IMR-90 (cell line): ENCODE measurements at regions not wholly inside any gene's neighbourhood (a gene's known extent, or its start where the extent isn't known, plus 50 kb on each side); places are given as distances from the start of the nearest gene placed in this dataset.

Experiments
- ATAC-seq: fragments of 200-7000 bp; cut with Tn5 transposase; 2 replicates; pipeline ENCODE4 v1.9.1; 2020; ENCODE audit warnings: low read depth, mild to moderate bottlenecking, moderate library complexity
- BruUV-seq: library from RNA; stranded (reverse); fragments of 400-500 nt; replicated peaks from 2 replicates; lab custom pipeline; 2021; lab: Mats Ljungman, UMichigan
- CTCF ChIA-PET: fragments of 300-600 bp; formaldehyde crosslinking; extraction: SDS; loops from one replicate; lab custom pipeline; 2021; ENCODE audit warnings: antibody characterized with exemption; lab: Yijun Ruan, JAX
- POLR2A ChIA-PET: fragments of 300-600 bp; sonication (Branson Sonifier 250); formaldehyde crosslinking; loops from one replicate; lab custom pipeline; 2022; ENCODE audit warnings: antibody characterized with exemption; ENCODE audit not compliant: unreplicated experiment; lab: Charles Lee
- DNase-seq: peaks from one replicate; pipeline ENCODE4 v3.0.0; 2013
- H2AFZ ChIP-seq: replicated peaks from 2 replicates; pipeline ENCODE3; 2013; ENCODE audit warnings: low read length, mild to moderate bottlenecking; ENCODE audit not compliant: poor library complexity
- H2AK5ac ChIP-seq: 2 replicates; pipeline ENCODE4 v1.6.1; 2013; ENCODE audit warnings: low read depth, low read length, inconsistent platforms
- H2AK9ac ChIP-seq: replicated peaks from 2 replicates; pipeline ENCODE3; 2013; ENCODE audit warnings: mild to moderate bottlenecking, low read depth, low read length, moderate library complexity; ENCODE audit not compliant: poor library complexity
- H2BK120ac ChIP-seq: 2 replicates; pipeline ENCODE4 v1.6.1; 2013; ENCODE audit warnings: low read depth, low read length, inconsistent platforms
- H2BK15ac ChIP-seq: 3 replicates; pipeline ENCODE4 v1.6.1; 2013; ENCODE audit warnings: low read depth, low read length, inconsistent platforms
- H2BK20ac ChIP-seq: 2 replicates; pipeline ENCODE4 v1.6.1; 2013; ENCODE audit warnings: low read depth, mild to moderate bottlenecking, inconsistent platforms, low read length, moderate library complexity
- H2BK5ac ChIP-seq: 2 replicates; pipeline ENCODE4 v1.6.1; 2013; ENCODE audit warnings: mild to moderate bottlenecking, low read depth, low read length, inconsistent platforms; ENCODE audit not compliant: poor library complexity, severe bottlenecking
- H3K14ac ChIP-seq: replicated peaks from 2 replicates; pipeline ENCODE4 v1.6.1; 2013; ENCODE audit warnings: low read depth, low read length, inconsistent platforms
- H3K18ac ChIP-seq: 2 replicates; pipeline ENCODE4 v1.6.1; 2013; ENCODE audit warnings: low read depth, low read length, control low read depth
- H3K23ac ChIP-seq: 2 replicates; pipeline ENCODE4 v1.6.1; 2013; ENCODE audit warnings: low read depth, low read length, inconsistent platforms
- H3K27ac ChIP-seq: 2 replicates; pipeline ENCODE4 v1.5.1; 2013; ENCODE audit warnings: mild to moderate bottlenecking, control low read depth, low read length; ENCODE audit not compliant: insufficient read depth
- H3K27me3 ChIP-seq: 2 replicates; pipeline ENCODE4 v1.6.1; 2013; ENCODE audit warnings: low read length; ENCODE audit not compliant: control insufficient read depth, insufficient read depth
- H3K36me3 ChIP-seq: 2 replicates; pipeline ENCODE4 v1.6.1; 2013; ENCODE audit warnings: low read length, mixed read lengths; ENCODE audit not compliant: control insufficient read depth, insufficient read depth
- H3K4ac ChIP-seq: 2 replicates; pipeline ENCODE4 v1.6.1; 2013; ENCODE audit warnings: low read depth, low read length, inconsistent platforms
- H3K4me1 ChIP-seq: 2 replicates; pipeline ENCODE4 v1.6.1; 2013; ENCODE audit warnings: low read length, mixed read lengths; ENCODE audit not compliant: control insufficient read depth, insufficient read depth
- H3K4me2 ChIP-seq: 2 replicates; pipeline ENCODE4 v1.6.1; 2013; ENCODE audit warnings: low read depth, mild to moderate bottlenecking, control low read depth, low read length, moderate library complexity
- H3K4me3 ChIP-seq: 2 replicates; pipeline ENCODE4 v1.5.1; 2013; ENCODE audit warnings: low read depth, mild to moderate bottlenecking, control low read depth, low read length, moderate library complexity; ENCODE audit not compliant: insufficient read depth
- H3K56ac ChIP-seq: 2 replicates; pipeline ENCODE4 v1.6.1; 2013; ENCODE audit warnings: low read length, inconsistent platforms; ENCODE audit not compliant: insufficient read depth; ENCODE audit errors: extremely low read depth
- H3K79me1 ChIP-seq, 2 experiments: 2 replicates each; pipeline ENCODE4 v1.6.1; 2013; ENCODE audit warnings: low read length in 2 of 2, inconsistent platforms in 1 of 2, low read depth in 1 of 2
- H3K9ac ChIP-seq: 2 replicates; pipeline ENCODE4 v1.6.1; 2013; ENCODE audit warnings: low read depth, low read length, control low read depth
- H3K9me1 ChIP-seq: 2 replicates; pipeline ENCODE4 v1.6.1; 2013; ENCODE audit warnings: low read length, inconsistent platforms; ENCODE audit not compliant: insufficient read depth
- H3K9me3 ChIP-seq: 2 replicates; pipeline ENCODE4 v1.6.1; 2013; ENCODE audit warnings: low read length; ENCODE audit not compliant: control insufficient read depth, insufficient read depth
- H4K20me1 ChIP-seq: 2 replicates; pipeline ENCODE4 v1.6.1; 2013; ENCODE audit warnings: low read length, inconsistent platforms; ENCODE audit not compliant: insufficient read depth
- H4K5ac ChIP-seq: 2 replicates; pipeline ENCODE4 v1.6.1; 2013; ENCODE audit warnings: mild to moderate bottlenecking, low read depth, low read length, control low read depth
- H4K8ac ChIP-seq, 2 experiments: 2 replicates each; pipeline ENCODE4 v1.6.1; 2013; ENCODE audit warnings: low read depth in 2 of 2, low read length in 2 of 2, control low read depth in 1 of 2, inconsistent platforms in 1 of 2
- H4K91ac ChIP-seq: 2 replicates; pipeline ENCODE4 v1.6.1; 2013; ENCODE audit warnings: low read depth, low read length, inconsistent platforms; ENCODE audit not compliant: insufficient read depth
- CHD1 ChIP-seq: IDR thresholded peaks from 2 replicates; pipeline ENCODE4 v1.6.1; 2012; ENCODE audit warnings: low read depth, low read length, improper control_type of control experiment
- CTCF ChIP-seq: conservative IDR thresholded peaks from 2 replicates; pipeline ENCODE4 v1.5.1; 2012; ENCODE audit warnings: mild to moderate bottlenecking, low read depth, low read length, improper control_type of control experiment
- ELK1 ChIP-seq: fragments of 150-350 bp; IDR thresholded peaks from 2 replicates; pipeline ENCODE4 v1.6.1; 2016; ENCODE audit warnings: low read depth, mild to moderate bottlenecking, low read length, moderate library complexity, borderline replicate concordance
- FOS ChIP-seq: fragments of 150-350 bp; IDR thresholded peaks from 2 replicates; pipeline ENCODE4 v1.6.1; 2016; ENCODE audit warnings: low read depth, low read length
- MAFK ChIP-seq: IDR thresholded peaks from 2 replicates; pipeline ENCODE4 v1.6.1; 2012; ENCODE audit warnings: low read depth, low read length, improper control_type of control experiment
- MXI1 ChIP-seq: IDR thresholded peaks from 2 replicates; pipeline ENCODE4 v1.6.1; 2012; ENCODE audit warnings: low read depth, mild to moderate bottlenecking, low read length, moderate library complexity, borderline replicate concordance
- POLR2A ChIP-seq: IDR thresholded peaks from 2 replicates; pipeline ENCODE4 v1.6.1; 2012; ENCODE audit warnings: mild to moderate bottlenecking, low read depth, low read length
- RFX5 ChIP-seq: IDR thresholded peaks from 2 replicates; pipeline ENCODE4 v1.8.0; 2012; ENCODE audit warnings: low read depth, mild to moderate bottlenecking, low read length, moderate library complexity
- USF2 ChIP-seq: fragments of 150-350 bp; IDR thresholded peaks from 2 replicates; pipeline ENCODE4 v1.6.1; 2017; ENCODE audit warnings: mild to moderate bottlenecking, antibody characterized with exemption, low read length, low read depth
- WGBS, 2 experiments: methylation state at CpG; one replicate each; pipeline versions ENCODE4 v1.1.5 to v1.1.7; 2013; ENCODE audit warnings: missing lambda C conversion rate in 2 of 2; ENCODE audit not compliant: insufficient read length in 1 of 2; ENCODE audit errors: extremely low coverage in 2 of 2; 5-methylcytosine and 5-hydroxymethylcytosine counted together
- dilution Hi-C: fragments of 300-500 bp; cut with HindIII; formaldehyde crosslinking; loops from one replicate; pipeline ENCODE4 v1.14.3; 2018; ENCODE audit warnings: low sequenced_read_pairs; ENCODE audit not compliant: unreplicated experiment
- in situ Hi-C: fragments of 300-500 bp; cut with MboI; formaldehyde crosslinking; loops from 3 replicates; pipeline ENCODE4 v1.14.3; 2019; ENCODE audit warnings: low sequenced_read_pairs, inconsistent platforms, mixed read lengths
- intact Hi-C: fragments of 100-400 bp; cut with micrococcal nuclease; formaldehyde crosslinking; loops from 2 replicates; pipeline ENCODE4 v1.10.0; 2022

DNA sequence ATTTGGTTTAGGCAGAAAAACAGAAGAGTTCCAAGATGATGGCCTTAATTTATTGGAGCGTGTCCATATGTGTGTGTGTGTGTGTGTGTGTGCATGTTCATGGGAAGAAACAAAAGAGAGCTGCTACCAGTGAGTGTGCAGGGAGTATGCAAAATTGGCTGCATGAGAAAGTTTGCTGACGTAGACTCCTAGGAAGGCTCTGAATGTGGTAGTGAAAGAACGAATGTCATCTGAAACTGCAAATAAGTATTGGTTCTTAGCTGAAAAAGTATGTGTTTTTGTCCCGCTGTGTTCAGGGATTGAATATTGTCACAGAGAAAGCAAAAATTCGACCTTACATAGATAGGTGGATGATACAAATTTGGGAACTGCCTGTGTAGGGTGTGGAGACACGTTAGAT is 542.6 kb upstream of the COX7C start:
- dilution Hi-C loops = no loop called here
- Histone ChIP-seq H3K27me3 (no peaks in the 10 kb centered on the region), H3K23ac (no peak overlapping the region), H3K79me1 (no peaks in the 10 kb centered on the region), H4K91ac (no peak overlapping the region), H4K8ac (no peak overlapping the region), H3K4me2 (no peak overlapping the region), H3K9me3 (peaks cover 2% of the 10 kb centered on the region; the same call in 1 of the 2 replicates), H4K5ac (no peak overlapping the region), H3K18ac (no peak overlapping the region), H2BK20ac (no peak overlapping the region), H3K56ac (no peak overlapping the region), H2BK15ac (no peak overlapping the region), H2BK5ac (no peak overlapping the region), H4K20me1 (no peaks in the 10 kb centered on the region), H3K4me3 (no peak overlapping the region), H3K4ac (no peak overlapping the region), H2BK120ac (no peak overlapping the region), H3K36me3 (no peaks in the 10 kb centered on the region), H3K9me1 (no peaks in the 10 kb centered on the region), H2AK5ac (no peak overlapping the region), H3K4me1 (no peaks in the 10 kb centered on the region), H3K27ac (no peak overlapping the region), H2AFZ (no peak overlapping the region), H3K9ac (no peak overlapping the region), H2AK9ac (no peak overlapping the region), H3K14ac (no peak overlapping the region)
- BruUV-seq = no TSS peak
- DNase-seq (no peak), ATAC-seq (no peak)
- ChIA-PET CTCF (no interaction called here), POLR2A (no interaction called here)
- in situ Hi-C loops = no loop called here
- intact Hi-C loops = no loop called here
- no peak for TF ChIP-seq CHD1
- TF ChIP-seq RFX5 = no peak
- TF ChIP-seq MXI1 = no peak
- no peak for TF ChIP-seq CTCF
- no peak for TF ChIP-seq USF2
- TF ChIP-seq POLR2A = no peak
- TF ChIP-seq ELK1 = no peak
- no peak for TF ChIP-seq MAFK
- no peak for TF ChIP-seq FOS
- WGBS, 2 experiments = 48% methylated on average over 4 of the region's 6 CpGs; no CpG with 5 or more reads in 1 of the 2 experiments
